Skeletal muscle tissue (tissue), 3 donors: ENCODE measurements at regions not wholly inside any gene's neighbourhood (a gene's known extent, or its start where the extent isn't known, plus 50 kb on each side); places are given as distances from the start of the nearest gene placed in this dataset.

Experiments
- H3K27ac ChIP-seq: one replicate; pipeline ENCODE4 v1.7.0; 2013; ENCODE audit warnings: mild to moderate bottlenecking, low read depth, low read length, inconsistent platforms
- H3K27me3 ChIP-seq, 3 donors: one replicate each; pipeline ENCODE4 v1.7.0; 2013; ENCODE audit warnings: low read length in 3 of 3; ENCODE audit not compliant: control insufficient read depth in 3 of 3, insufficient read depth in 3 of 3
- H3K36me3 ChIP-seq, 3 donors: one replicate each; pipeline ENCODE4 v1.7.0; 2013; ENCODE audit warnings: low read length in 3 of 3; ENCODE audit not compliant: control insufficient read depth in 3 of 3, insufficient read depth in 3 of 3
- H3K4me1 ChIP-seq, 3 donors: one replicate each; pipeline ENCODE4 v1.7.0; 2013; ENCODE audit warnings: low read length in 3 of 3, mild to moderate bottlenecking in 3 of 3; ENCODE audit not compliant: control insufficient read depth in 3 of 3, insufficient read depth in 3 of 3
- H3K4me3 ChIP-seq, 3 donors: one replicate each; pipeline ENCODE4 v1.7.0; 2013; ENCODE audit warnings: low read length in 3 of 3
- H3K9ac ChIP-seq, 3 donors: one replicate each; pipeline ENCODE4 v1.7.0; 2013; ENCODE audit warnings: low read length in 3 of 3, mild to moderate bottlenecking in 3 of 3, moderate library complexity in 2 of 3, low read depth in 1 of 3
- H3K9me3 ChIP-seq, 3 donors: one replicate each; pipeline ENCODE4 v1.7.0; 2013; ENCODE audit warnings: low read length in 3 of 3; ENCODE audit not compliant: control insufficient read depth in 3 of 3
- donor health status: Osteomylitis.

GRCh38 chr1:47647327-47647845 lies 209.5 kb downstream of the FOXD2 start:
- H3K4me1 ChIP-seq, result peaks cover 0 to 16% (median 14%) of the 10 kb centered on the region in 3 donors
- peaks cover 0 to 7% (median 0%) of the 10 kb centered on the region in 3 donors for H3K27me3 ChIP-seq
- H3K9ac ChIP-seq, result no peak overlapping the region
- H3K36me3 ChIP-seq, result no peaks in the 10 kb centered on the region
- H3K9me3 ChIP-seq, result no peaks in the 10 kb centered on the region
- H3K27ac ChIP-seq, result no peak overlapping the region
- no peak overlapping the region for H3K4me3 ChIP-seq

GRCh38 chr1:47650205-47650604 lies 212.4 kb downstream of the FOXD2 start:
- no peaks in the 10 kb centered on the region for H3K36me3 ChIP-seq
- H3K4me3 ChIP-seq, result no peak overlapping the region
- H3K27ac ChIP-seq, result no peak overlapping the region
- H3K4me1 ChIP-seq, result peaks cover 0 to 5% (median 4%) of the 10 kb centered on the region in 3 donors
- H3K27me3 ChIP-seq, result peaks cover 0 to 7% (median 0%) of the 10 kb centered on the region in 3 donors
- no peak overlapping the region for H3K9ac ChIP-seq
- H3K9me3 ChIP-seq, result no peaks in the 10 kb centered on the region

- Histone ChIP-seq H3K36me3 (no peaks in the 10 kb centered on the region), H3K4me3 (no peak overlapping the region), H3K4me1 (peaks cover under 1 to 4% (median 2%) of the 10 kb centered on the region in 3 donors), H3K27ac (no peak overlapping the region), H3K9ac (no peak overlapping the region), H3K27me3 (peaks cover 0 to 7% (median 0%) of the 10 kb centered on the region in 3 donors), H3K9me3 (no peaks in the 10 kb centered on the region)
Measured at GRCh38 chr1:47650611-47651010, 212.8 kb downstream of the FOXD2 start.

- Histone ChIP-seq H3K36me3 (no peaks in the 10 kb centered on the region), H3K27me3 (peaks cover 0 to 5% (median 0%) of the 10 kb centered on the region in 3 donors), H3K9me3 (no peaks in the 10 kb centered on the region), H3K4me3 (no peak overlapping the region), H3K9ac (no peak overlapping the region), H3K4me1 (peaks cover 2 to 11% (median 5%) of the 10 kb centered on the region in 3 donors), H3K27ac (no peak overlapping the region)
Measured at GRCh38 chr1:47651311-47652089, 213.7 kb downstream of the FOXD2 start.

GRCh38 chr1:47655521-47656300 lies 217.9 kb downstream of the FOXD2 start:
- peaks cover 8 to 17% (median 9%) of the 10 kb centered on the region in 3 donors for H3K4me1 ChIP-seq
- H3K4me3 ChIP-seq, result no peak overlapping the region
- no peaks in the 10 kb centered on the region for H3K27me3 ChIP-seq
- H3K9ac ChIP-seq, result no peak overlapping the region
- H3K27ac ChIP-seq, result no peak overlapping the region
- no peaks in the 10 kb centered on the region for H3K9me3 ChIP-seq
- H3K36me3 ChIP-seq, result no peaks in the 10 kb centered on the region

- H3K4me3 ChIP-seq, result peak overlapping the region in 1 of 3 donors; percentile 52
- no peaks in the 10 kb centered on the region for H3K36me3 ChIP-seq
- H3K27ac ChIP-seq, result no peak overlapping the region
- H3K9ac ChIP-seq, result peak overlapping the region in 1 of 3 donors; percentile 26
- peaks cover 8 to 13% (median 9%) of the 10 kb centered on the region in 3 donors for H3K4me1 ChIP-seq
- no peaks in the 10 kb centered on the region for H3K9me3 ChIP-seq
- no peaks in the 10 kb centered on the region for H3K27me3 ChIP-seq
Measured at GRCh38 chr1:47656719-47657685, 219.2 kb downstream of the FOXD2 start.

- Histone ChIP-seq H3K4me3 (no peak overlapping the region), H3K9me3 (no peaks in the 10 kb centered on the region), H3K36me3 (no peaks in the 10 kb centered on the region), H3K27me3 (no peaks in the 10 kb centered on the region), H3K4me1 (peaks cover 8 to 12% (median 9%) of the 10 kb centered on the region in 3 donors), H3K9ac (no peak overlapping the region), H3K27ac (no peak overlapping the region)
Measured at GRCh38 chr1:47658161-47658920, 220.5 kb downstream of the FOXD2 start.

- no peak overlapping the region for H3K27ac ChIP-seq
- H3K27me3 ChIP-seq, result no peaks in the 10 kb centered on the region
- no peaks in the 10 kb centered on the region for H3K36me3 ChIP-seq
- H3K4me3 ChIP-seq, result no peak overlapping the region
- no peak overlapping the region for H3K9ac ChIP-seq
- peaks cover 8 to 12% (median 9%) of the 10 kb centered on the region in 3 donors for H3K4me1 ChIP-seq
- no peaks in the 10 kb centered on the region for H3K9me3 ChIP-seq
Measured at GRCh38 chr1:47659146-47659545, 221.3 kb downstream of the FOXD2 start.

GRCh38 chr1:47660622-47661021 lies 222.8 kb downstream of the FOXD2 start:
- Histone ChIP-seq H3K27ac (no peak overlapping the region), H3K36me3 (no peaks in the 10 kb centered on the region), H3K9ac (no peak overlapping the region), H3K4me1 (peaks cover 6 to 12% (median 9%) of the 10 kb centered on the region in 3 donors), H3K9me3 (no peaks in the 10 kb centered on the region), H3K4me3 (no peak overlapping the region), H3K27me3 (no peaks in the 10 kb centered on the region)
